ENCODE measurements at regions not wholly inside any gene's neighbourhood (a gene's known extent, or its start where the extent isn't known, plus 50 kb on each side); places are given as distances from the start of the nearest gene placed in this dataset.

DNA sequence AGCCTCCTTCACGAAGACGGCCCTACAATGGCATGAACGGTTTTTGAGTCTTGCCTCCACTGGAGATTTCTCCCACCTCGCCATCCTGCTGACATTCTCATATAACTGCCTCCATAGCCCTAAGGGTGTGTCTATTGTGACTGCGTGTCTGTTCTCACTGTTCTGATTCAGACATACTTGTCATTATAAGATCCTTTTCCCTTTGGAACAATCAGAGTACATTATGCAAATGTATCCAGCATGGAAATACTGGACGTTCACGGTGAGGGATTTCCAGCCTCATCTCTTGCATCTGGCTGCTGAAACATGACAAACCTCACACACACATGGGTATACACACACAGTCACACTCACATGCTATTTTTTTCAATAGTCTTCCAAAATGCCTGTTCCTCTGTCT is 402.1 kb downstream of the DIRAS2 start:
- Histone ChIP-seq H3K27me3 (replicated peaks; ENCODE audit: insufficient read depth) (no peaks in the 10 kb centered on the region), H3K4me3 (no peak overlapping the region), H3K27ac (no peak overlapping the region), H3K9me3 (no peaks in the 10 kb centered on the region), H3K4me1 (replicated peaks) (no peaks in the 10 kb centered on the region), H3K36me3 (no peaks in the 10 kb centered on the region)
- intact Hi-C loops (cut with DNase I): no loop called here
- TF ChIP-seq POLR2A (IDR thresholded peaks at IDR 0.05): no peak
- TF ChIP-seq POLR2AphosphoS5 (IDR thresholded peaks at IDR 0.05): no peak
- TF ChIP-seq, protein P1, sequence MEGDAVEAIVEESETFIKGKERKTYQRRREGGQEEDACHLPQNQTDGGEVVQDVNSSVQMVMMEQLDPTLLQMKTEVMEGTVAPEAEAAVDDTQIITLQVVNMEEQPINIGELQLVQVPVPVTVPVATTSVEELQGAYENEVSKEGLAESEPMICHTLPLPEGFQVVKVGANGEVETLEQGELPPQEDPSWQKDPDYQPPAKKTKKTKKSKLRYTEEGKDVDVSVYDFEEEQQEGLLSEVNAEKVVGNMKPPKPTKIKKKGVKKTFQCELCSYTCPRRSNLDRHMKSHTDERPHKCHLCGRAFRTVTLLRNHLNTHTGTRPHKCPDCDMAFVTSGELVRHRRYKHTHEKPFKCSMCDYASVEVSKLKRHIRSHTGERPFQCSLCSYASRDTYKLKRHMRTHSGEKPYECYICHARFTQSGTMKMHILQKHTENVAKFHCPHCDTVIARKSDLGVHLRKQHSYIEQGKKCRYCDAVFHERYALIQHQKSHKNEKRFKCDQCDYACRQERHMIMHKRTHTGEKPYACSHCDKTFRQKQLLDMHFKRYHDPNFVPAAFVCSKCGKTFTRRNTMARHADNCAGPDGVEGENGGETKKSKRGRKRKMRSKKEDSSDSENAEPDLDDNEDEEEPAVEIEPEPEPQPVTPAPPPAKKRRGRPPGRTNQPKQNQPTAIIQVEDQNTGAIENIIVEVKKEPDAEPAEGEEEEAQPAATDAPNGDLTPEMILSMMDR (IDR thresholded peaks at IDR 0.05): no peak
- DNase-seq (ENCODE audit: low spot score): no peak
- 78% methylated on average over 7 of the region's 7 CpGs for WGBS

- Histone ChIP-seq H3K36me3 (no peaks in the 10 kb centered on the region), H3K9me3 (no peaks in the 10 kb centered on the region), H3K4me1 (replicated peaks) (no peaks in the 10 kb centered on the region), H3K27me3 (replicated peaks; ENCODE audit: insufficient read depth) (no peaks in the 10 kb centered on the region), H3K27ac (no peak overlapping the region), H3K4me3 (no peak overlapping the region)
- no peak for DNase-seq (ENCODE audit: low spot score)
- 71% methylated on average over 3 of the region's 3 CpGs for WGBS
- TF ChIP-seq POLR2AphosphoS5 (IDR thresholded peaks at IDR 0.05) (no peak), POLR2A (IDR thresholded peaks at IDR 0.05) (no peak)
- TF ChIP-seq, protein P1 (IDR thresholded peaks at IDR 0.05): no peak
- intact Hi-C loops (cut with DNase I): no loop called here
Measured at GRCh38 chr9:90245661-90246060, 397.0 kb downstream of the DIRAS2 start.

DNA sequence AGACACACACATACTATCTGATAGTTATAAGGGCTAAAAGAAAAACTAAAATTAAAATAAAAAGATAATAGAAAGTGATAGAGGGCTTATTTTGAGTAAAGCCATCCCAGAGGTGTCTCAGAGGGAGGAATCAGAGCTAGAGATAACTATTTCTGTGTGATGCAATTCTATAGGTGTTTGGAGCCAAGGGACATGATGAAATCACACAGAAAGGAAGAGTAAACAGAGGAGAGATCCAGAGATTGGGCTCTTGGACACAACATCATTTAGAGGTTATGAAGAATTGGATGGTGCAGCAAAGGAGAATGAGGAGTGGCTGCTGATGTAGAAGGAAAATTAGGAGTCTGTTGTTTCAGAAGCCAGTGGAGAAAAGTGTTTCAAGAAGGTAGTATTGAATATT is 393.5 kb downstream of the DIRAS2 start:
- DNase-seq (ENCODE audit: low spot score): no peak
- H3K9me3 ChIP-seq: no peaks in the 10 kb centered on the region
- H3K4me1 ChIP-seq (replicated peaks): no peaks in the 10 kb centered on the region
- intact Hi-C loops (cut with DNase I): no loop called here
- no peaks in the 10 kb centered on the region for H3K27me3 ChIP-seq (replicated peaks; ENCODE audit: insufficient read depth)
- TF ChIP-seq, protein P1 (IDR thresholded peaks at IDR 0.05): no peak
- no peak for TF ChIP-seq POLR2AphosphoS5 (IDR thresholded peaks at IDR 0.05)
- TF ChIP-seq POLR2A (IDR thresholded peaks at IDR 0.05): no peak
- H3K36me3 ChIP-seq: no peaks in the 10 kb centered on the region
- H3K4me3 ChIP-seq: no peak overlapping the region
- H3K27ac ChIP-seq: no peak overlapping the region

- no peaks in the 10 kb centered on the region for H3K36me3 ChIP-seq
- no peaks in the 10 kb centered on the region for H3K9me3 ChIP-seq
- H3K27me3 ChIP-seq (replicated peaks; ENCODE audit: insufficient read depth): no peaks in the 10 kb centered on the region
- no peak overlapping the region for H3K27ac ChIP-seq
- no peak for DNase-seq (ENCODE audit: low spot score)
- H3K4me1 ChIP-seq (replicated peaks): no peaks in the 10 kb centered on the region
- intact Hi-C loops (cut with DNase I): no loop called here
- TF ChIP-seq, protein P1 (IDR thresholded peaks at IDR 0.05): no peak
- no peak for TF ChIP-seq POLR2A (IDR thresholded peaks at IDR 0.05)
- no peak for TF ChIP-seq POLR2AphosphoS5 (IDR thresholded peaks at IDR 0.05)
- H3K4me3 ChIP-seq: no peak overlapping the region
Measured at GRCh38 chr9:90251316-90251715, 391.3 kb downstream of the DIRAS2 start.

- H3K36me3 ChIP-seq: no peaks in the 10 kb centered on the region
- H3K4me3 ChIP-seq: no peak overlapping the region
- H3K9me3 ChIP-seq: no peaks in the 10 kb centered on the region
- no peak for TF ChIP-seq POLR2AphosphoS5 (IDR thresholded peaks at IDR 0.05)
- TF ChIP-seq, protein P1 (IDR thresholded peaks at IDR 0.05): no peak
- no peak for TF ChIP-seq POLR2A (IDR thresholded peaks at IDR 0.05)
- DNase-seq (ENCODE audit: low spot score): no peak
- H3K4me1 ChIP-seq (replicated peaks): no peaks in the 10 kb centered on the region
- 88% methylated on average over 2 of the region's 2 CpGs for WGBS
- H3K27ac ChIP-seq: no peak overlapping the region
- H3K27me3 ChIP-seq (replicated peaks; ENCODE audit: insufficient read depth): no peaks in the 10 kb centered on the region
- intact Hi-C loops (cut with DNase I): no loop called here
Measured at GRCh38 chr9:90256345-90256744, 386.3 kb downstream of the DIRAS2 start.
